ENCODE measurements at regions not wholly inside any gene's neighbourhood (a gene's known extent, or its start where the extent isn't known, plus 50 kb on each side); places are given as distances from the start of the nearest gene placed in this dataset.

DNA sequence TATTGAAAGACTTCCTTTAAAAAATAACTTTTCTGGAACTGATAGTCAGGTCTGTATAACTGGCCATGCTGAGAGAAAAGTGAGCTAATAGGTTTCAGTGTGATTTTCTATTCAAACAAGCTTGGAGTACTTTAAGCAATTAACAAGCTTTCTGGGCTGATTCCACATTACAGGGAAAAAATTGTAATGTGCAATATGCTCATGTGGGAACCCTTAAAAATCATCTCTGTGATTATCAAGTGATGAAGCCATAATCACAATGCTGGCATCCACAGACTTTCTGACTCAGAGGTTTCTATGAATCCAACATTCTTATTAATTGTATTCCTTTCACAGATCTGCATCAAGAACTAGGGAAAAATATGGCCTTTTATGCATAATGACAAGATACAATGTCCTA lies 212.2 kb upstream of the ACO1 start:
- Histone ChIP-seq H3K23ac (ENCODE audit: low read depth, low read length) (no peak overlapping the region), H2BK20ac (ENCODE audit: low read depth, low read length) (no peak overlapping the region), H3K27me3 (ENCODE audit: control insufficient read depth, insufficient read depth, low read length) (no peaks in the 10 kb centered on the region), H2BK5ac (ENCODE audit: low read depth, low read length, poor library complexity, severe bottlenecking) (no peak overlapping the region), H4K91ac (ENCODE audit: insufficient read depth, low read depth, low read length) (no peak overlapping the region), H3K4ac (ENCODE audit: low read depth, low read length) (no peak overlapping the region), H3K56ac (ENCODE audit: extremely low read depth, insufficient read depth, low read length) (no peak overlapping the region), H4K8ac (ENCODE audit: low read depth in 2 of 2, low read length in 2 of 2) (no peak overlapping the region), H3K79me1 (ENCODE audit: low read depth in 1 of 2, low read length in 2 of 2) (no peaks in the 10 kb centered on the region), H4K20me1 (ENCODE audit: insufficient read depth, low read length) (no peaks in the 10 kb centered on the region), H2AK9ac (replicated peaks; ENCODE audit: low read depth, low read length, poor library complexity) (no peak overlapping the region), H3K4me1 (ENCODE audit: control insufficient read depth, insufficient read depth, low read length) (no peaks in the 10 kb centered on the region), H3K4me3 (ENCODE audit: insufficient read depth, low read depth, low read length) (no peak overlapping the region), H3K4me2 (ENCODE audit: low read depth, low read length) (no peak overlapping the region), H3K14ac (replicated peaks; ENCODE audit: low read depth, low read length) (no peak overlapping the region), H3K9me1 (ENCODE audit: insufficient read depth, low read length) (no peaks in the 10 kb centered on the region), H2AK5ac (ENCODE audit: low read depth, low read length) (no peak overlapping the region), H2BK15ac (ENCODE audit: low read depth, low read length) (no peak overlapping the region), H2AFZ (replicated peaks; ENCODE audit: low read length, poor library complexity) (no peak overlapping the region), H3K9me3 (ENCODE audit: control insufficient read depth, insufficient read depth, low read length) (peaks cover 2% of the 10 kb centered on the region; the same call in 1 of the 2 replicates), H4K5ac (ENCODE audit: low read depth, low read length) (no peak overlapping the region), H2BK120ac (ENCODE audit: low read depth, low read length) (no peak overlapping the region), H3K18ac (ENCODE audit: low read depth, low read length) (no peak overlapping the region), H3K27ac (ENCODE audit: insufficient read depth, low read length) (no peak overlapping the region), H3K9ac (ENCODE audit: low read depth, low read length) (no peak overlapping the region), H3K36me3 (ENCODE audit: control insufficient read depth, insufficient read depth, low read length) (no peaks in the 10 kb centered on the region)
- intact Hi-C loops (cut with micrococcal nuclease) (no loop called here), dilution Hi-C loops (cut with HindIII; ENCODE audit: low sequenced_read_pairs, unreplicated experiment) (no loop called here), in situ Hi-C loops (cut with MboI; ENCODE audit: low sequenced_read_pairs) (loop anchor here (25.0 kb wide), 1 partner anchor 90 kb away; no protein-coding TSS in a partner anchor)
- POLR2A ChIA-PET (ENCODE audit: unreplicated experiment) = no interaction called here
- CTCF ChIA-PET = no interaction called here
- no TSS peak for BruUV-seq (replicated peaks)
- no peak for ATAC-seq (ENCODE audit: low read depth)
- no peak for TF ChIP-seq CEBPB (IDR thresholded peaks at IDR 0.05; ENCODE audit: low read depth, low read length)
- no peak for TF ChIP-seq RFX5 (IDR thresholded peaks at IDR 0.05; ENCODE audit: low read depth, low read length)
- TF ChIP-seq CHD1 (IDR thresholded peaks at IDR 0.05; ENCODE audit: low read depth, low read length) = no peak
- TF ChIP-seq, protein P1, sequence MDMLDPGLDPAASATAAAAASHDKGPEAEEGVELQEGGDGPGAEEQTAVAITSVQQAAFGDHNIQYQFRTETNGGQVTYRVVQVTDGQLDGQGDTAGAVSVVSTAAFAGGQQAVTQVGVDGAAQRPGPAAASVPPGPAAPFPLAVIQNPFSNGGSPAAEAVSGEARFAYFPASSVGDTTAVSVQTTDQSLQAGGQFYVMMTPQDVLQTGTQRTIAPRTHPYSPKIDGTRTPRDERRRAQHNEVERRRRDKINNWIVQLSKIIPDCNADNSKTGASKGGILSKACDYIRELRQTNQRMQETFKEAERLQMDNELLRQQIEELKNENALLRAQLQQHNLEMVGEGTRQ (IDR thresholded peaks at IDR 0.05; ENCODE audit: low read depth, low read length) = no peak
- TF ChIP-seq, protein P2, sequence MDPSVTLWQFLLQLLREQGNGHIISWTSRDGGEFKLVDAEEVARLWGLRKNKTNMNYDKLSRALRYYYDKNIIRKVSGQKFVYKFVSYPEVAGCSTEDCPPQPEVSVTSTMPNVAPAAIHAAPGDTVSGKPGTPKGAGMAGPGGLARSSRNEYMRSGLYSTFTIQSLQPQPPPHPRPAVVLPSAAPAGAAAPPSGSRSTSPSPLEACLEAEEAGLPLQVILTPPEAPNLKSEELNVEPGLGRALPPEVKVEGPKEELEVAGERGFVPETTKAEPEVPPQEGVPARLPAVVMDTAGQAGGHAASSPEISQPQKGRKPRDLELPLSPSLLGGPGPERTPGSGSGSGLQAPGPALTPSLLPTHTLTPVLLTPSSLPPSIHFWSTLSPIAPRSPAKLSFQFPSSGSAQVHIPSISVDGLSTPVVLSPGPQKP (IDR thresholded peaks at IDR 0.05; ENCODE audit: borderline replicate concordance, low read depth, low read length) = no peak
- no peak for TF ChIP-seq SMC3 (IDR thresholded peaks at IDR 0.05; ENCODE audit: low read depth, low read length)
- TF ChIP-seq MAFK (IDR thresholded peaks at IDR 0.05; ENCODE audit: low read depth, low read length) = no peak
- no peak for TF ChIP-seq FOS (IDR thresholded peaks at IDR 0.05; ENCODE audit: low read depth, low read length)
- TF ChIP-seq RCOR1 (IDR thresholded peaks at IDR 0.05; ENCODE audit: insufficient replicate concordance, low read length) = no peak
- TF ChIP-seq MXI1 (IDR thresholded peaks at IDR 0.05; ENCODE audit: borderline replicate concordance, low read depth, low read length) = no peak
- TF ChIP-seq, protein P3, sequence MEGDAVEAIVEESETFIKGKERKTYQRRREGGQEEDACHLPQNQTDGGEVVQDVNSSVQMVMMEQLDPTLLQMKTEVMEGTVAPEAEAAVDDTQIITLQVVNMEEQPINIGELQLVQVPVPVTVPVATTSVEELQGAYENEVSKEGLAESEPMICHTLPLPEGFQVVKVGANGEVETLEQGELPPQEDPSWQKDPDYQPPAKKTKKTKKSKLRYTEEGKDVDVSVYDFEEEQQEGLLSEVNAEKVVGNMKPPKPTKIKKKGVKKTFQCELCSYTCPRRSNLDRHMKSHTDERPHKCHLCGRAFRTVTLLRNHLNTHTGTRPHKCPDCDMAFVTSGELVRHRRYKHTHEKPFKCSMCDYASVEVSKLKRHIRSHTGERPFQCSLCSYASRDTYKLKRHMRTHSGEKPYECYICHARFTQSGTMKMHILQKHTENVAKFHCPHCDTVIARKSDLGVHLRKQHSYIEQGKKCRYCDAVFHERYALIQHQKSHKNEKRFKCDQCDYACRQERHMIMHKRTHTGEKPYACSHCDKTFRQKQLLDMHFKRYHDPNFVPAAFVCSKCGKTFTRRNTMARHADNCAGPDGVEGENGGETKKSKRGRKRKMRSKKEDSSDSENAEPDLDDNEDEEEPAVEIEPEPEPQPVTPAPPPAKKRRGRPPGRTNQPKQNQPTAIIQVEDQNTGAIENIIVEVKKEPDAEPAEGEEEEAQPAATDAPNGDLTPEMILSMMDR (conservative IDR thresholded peaks at IDR 0.05; ENCODE audit: low read depth, low read length) = no peak
- TF ChIP-seq NFE2L2 (IDR thresholded peaks at IDR 0.05; ENCODE audit: low read depth, low read length) = no peak
- TF ChIP-seq POLR2A (IDR thresholded peaks at IDR 0.05; ENCODE audit: low read depth, low read length) = no peak
- TF ChIP-seq RAD21 (IDR thresholded peaks at IDR 0.05; ENCODE audit: low read length) = no peak
- TF ChIP-seq MAZ (IDR thresholded peaks at IDR 0.05; ENCODE audit: borderline replicate concordance, low read depth, low read length) = no peak
- TF ChIP-seq BHLHE40 (IDR thresholded peaks at IDR 0.05; ENCODE audit: low read depth, low read length) = no peak
- DNase-seq = no peak
